LNCaP clone FGC (cell line): ENCODE measurements at regions not wholly inside any gene's neighbourhood (a gene's known extent, or its start where the extent isn't known, plus 50 kb on each side); places are given as distances from the start of the nearest gene placed in this dataset.

Experiments
- DNase-seq: peaks from one replicate; pipeline ENCODE4 v3.0.0-alpha.2; 2011; ENCODE audit warnings: low read depth
- H3K4me3 ChIP-seq: 2 replicates; pipeline ENCODE4 v1.5.1; 2011; ENCODE audit warnings: mild to moderate bottlenecking, low read depth, low read length, control low read depth
- TF ChIP-seq, protein P1 (sequence below): IDR thresholded peaks from 2 replicates; pipeline ENCODE4 v1.5.1; 2012; ENCODE audit warnings: mild to moderate bottlenecking; ENCODE audit not compliant: control insufficient read depth, insufficient read depth; ENCODE audit errors: extremely low read depth

DNA sequence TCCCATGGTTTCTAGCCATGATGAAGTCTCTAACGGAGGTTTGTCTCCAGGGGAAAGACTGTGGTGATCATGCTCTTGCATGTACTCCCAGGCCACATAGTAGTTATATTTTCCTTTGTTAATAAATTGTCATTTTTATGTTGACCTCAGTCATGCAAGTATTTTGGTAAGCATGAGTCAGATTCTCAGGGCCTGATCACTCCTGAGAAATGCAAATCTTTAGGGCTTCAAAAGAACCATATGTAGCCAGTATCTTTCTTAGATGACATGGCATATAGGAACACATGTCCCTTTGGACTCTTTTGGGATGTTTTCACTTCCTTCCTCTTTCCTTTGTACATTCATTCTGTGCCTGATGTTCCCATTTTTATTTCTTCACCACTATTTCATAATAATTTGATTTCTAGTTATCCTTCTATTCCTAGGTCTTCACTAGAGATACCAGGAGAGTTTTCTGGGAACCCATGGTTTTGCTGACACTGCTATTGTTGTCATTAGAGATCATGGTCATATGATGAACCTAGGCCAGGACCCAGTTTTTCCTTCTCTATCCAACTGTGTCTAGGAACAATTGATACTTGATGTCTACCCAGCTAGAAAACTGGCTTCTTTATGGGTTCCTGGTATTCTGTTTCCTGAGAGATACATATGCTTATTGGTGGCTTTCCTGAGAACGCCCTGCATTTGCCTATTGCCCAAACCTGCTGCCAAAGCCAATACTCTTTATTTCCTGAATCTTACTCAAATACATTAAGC lies 248.1 kb upstream of the NREP start:
- TF ChIP-seq, protein P1, sequence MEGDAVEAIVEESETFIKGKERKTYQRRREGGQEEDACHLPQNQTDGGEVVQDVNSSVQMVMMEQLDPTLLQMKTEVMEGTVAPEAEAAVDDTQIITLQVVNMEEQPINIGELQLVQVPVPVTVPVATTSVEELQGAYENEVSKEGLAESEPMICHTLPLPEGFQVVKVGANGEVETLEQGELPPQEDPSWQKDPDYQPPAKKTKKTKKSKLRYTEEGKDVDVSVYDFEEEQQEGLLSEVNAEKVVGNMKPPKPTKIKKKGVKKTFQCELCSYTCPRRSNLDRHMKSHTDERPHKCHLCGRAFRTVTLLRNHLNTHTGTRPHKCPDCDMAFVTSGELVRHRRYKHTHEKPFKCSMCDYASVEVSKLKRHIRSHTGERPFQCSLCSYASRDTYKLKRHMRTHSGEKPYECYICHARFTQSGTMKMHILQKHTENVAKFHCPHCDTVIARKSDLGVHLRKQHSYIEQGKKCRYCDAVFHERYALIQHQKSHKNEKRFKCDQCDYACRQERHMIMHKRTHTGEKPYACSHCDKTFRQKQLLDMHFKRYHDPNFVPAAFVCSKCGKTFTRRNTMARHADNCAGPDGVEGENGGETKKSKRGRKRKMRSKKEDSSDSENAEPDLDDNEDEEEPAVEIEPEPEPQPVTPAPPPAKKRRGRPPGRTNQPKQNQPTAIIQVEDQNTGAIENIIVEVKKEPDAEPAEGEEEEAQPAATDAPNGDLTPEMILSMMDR = no peak
- DNase-seq = no peak
- H3K4me3 ChIP-seq = no peak overlapping the region

DNA sequence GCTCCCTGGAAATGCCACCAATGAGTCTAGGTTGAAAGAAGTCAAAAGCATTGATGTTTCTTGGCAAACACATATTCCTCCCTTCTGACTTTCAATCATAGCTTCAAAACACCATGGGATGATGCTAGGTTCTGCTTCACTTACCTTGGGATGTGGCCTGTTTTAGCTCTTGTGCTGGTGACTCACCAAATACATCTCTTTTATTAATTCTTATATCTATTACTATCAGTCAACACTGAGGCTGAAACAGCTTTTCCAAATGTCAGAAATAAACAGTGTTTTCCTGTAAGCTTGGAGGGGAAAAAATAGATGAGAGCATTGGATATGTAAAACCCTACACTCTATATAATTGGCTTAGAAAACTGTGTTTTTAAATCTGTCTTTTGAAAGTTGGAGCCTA lies 245.4 kb upstream of the NREP start:
- no peak for DNase-seq
- TF ChIP-seq, protein P1 = no peak
- H3K4me3 ChIP-seq = no peak overlapping the region

GRCh38 chr5:111999286-111999685 lies 242.3 kb upstream of the NREP start:
- no peak for DNase-seq
- TF ChIP-seq, protein P1 = no peak
- H3K4me3 ChIP-seq = no peak overlapping the region

DNA sequence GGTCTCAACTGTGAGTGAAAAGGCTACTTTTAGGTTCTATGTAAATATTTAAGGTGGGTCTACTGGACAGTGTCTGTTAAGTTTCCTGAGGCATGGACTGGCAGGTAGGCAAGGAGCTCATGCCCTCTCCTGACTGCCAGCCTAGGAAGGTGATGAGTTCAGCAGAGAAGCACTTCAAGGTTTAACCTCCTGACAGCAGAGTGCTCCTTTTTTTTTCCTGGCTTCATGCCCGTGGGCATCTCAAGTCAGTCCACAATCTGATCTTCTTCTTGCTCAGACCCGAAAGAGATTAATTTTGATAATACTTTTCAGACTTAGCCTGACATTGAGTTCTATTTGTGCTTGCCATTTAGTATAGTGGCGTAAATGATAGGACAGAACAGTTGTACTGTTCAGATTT lies 241.9 kb upstream of the NREP start:
- TF ChIP-seq, protein P1 = no peak
- H3K4me3 ChIP-seq = no peak overlapping the region
- no peak for DNase-seq

DNA sequence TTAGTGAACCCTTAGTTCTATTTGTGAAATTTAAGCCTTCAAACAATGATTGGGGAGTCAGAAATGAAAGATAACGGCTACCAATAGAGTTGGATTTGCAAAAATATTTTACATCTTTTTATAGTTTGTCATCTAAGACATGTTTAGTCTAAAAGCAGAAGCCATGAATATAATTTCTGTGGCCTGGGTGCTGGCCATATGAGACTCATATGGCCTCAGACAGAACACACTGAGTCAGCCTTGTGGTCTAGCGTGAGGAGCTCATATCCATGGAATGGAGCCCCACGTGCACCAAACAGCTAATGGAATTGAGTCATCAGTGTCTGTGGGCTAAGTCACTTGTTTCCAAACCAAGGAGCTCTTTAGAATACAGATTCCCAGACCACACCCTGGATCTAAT lies 240.7 kb upstream of the NREP start:
- TF ChIP-seq, protein P1 = no peak
- no peak for DNase-seq
- no peak overlapping the region for H3K4me3 ChIP-seq

DNA sequence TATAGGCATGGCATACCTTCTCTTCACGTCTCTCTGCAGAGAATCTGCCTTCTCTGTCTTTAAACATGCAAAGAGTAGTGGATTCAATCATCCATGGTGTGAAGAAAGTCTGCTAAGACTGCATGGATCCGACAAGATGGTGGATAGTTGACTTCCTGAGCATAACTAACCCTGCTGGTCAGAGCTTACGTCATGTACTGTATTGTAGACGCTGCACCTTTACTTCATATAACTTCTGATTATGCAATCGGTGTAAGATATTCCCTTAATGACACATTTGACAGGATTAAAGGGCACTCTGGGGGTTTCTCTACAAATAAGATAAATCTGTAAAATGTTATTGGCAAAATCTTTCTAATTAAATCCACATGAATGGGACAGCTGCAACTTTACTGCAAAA lies 240.3 kb upstream of the NREP start:
- DNase-seq = no peak
- TF ChIP-seq, protein P1 = no peak
- no peak overlapping the region for H3K4me3 ChIP-seq

DNA sequence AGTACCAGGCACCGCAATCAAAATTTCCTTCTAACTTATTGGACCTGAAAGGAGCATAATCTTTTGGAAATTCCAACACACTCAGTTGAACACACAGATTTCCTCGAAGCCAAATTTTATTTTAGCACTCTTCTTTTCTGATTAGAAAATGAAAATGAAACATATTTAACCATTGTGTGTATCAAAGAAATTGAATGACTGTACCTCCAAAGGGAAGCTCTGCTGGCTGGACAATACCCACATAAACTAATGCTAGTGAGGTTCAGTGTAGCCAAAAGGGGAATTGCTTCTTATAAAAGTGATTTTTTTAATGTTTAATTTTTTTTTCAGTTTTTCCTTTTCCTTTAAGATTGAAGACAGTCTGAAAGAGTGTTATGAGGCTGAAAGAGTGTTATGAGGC lies 239.6 kb upstream of the NREP start:
- TF ChIP-seq, protein P1 = no peak
- no peak overlapping the region for H3K4me3 ChIP-seq
- DNase-seq = no peak
